ENCODE measurements at regions not wholly inside any gene's neighbourhood (a gene's known extent, or its start where the extent isn't known, plus 50 kb on each side); places are given as distances from the start of the nearest gene placed in this dataset.

GRCh38 chr1:37113285-37113997 lies 79.1 kb upstream of the GRIK3 start:
- POLR2A ChIA-PET: no interaction called here
- Mint-ChIP-seq H3K36me3 (no peaks in the 10 kb centered on the region), H3K4me3 (no peak overlapping the region), H3K27me3 (peaks cover 8% of the 10 kb centered on the region), H3K9me3 (no peaks in the 10 kb centered on the region), H3K27ac (no peak overlapping the region), H3K4me1 (no peaks in the 10 kb centered on the region)
- DNase-seq: no peak
- no peak for ATAC-seq (ENCODE audit: low read depth)

- POLR2A ChIA-PET: no interaction called here
- Mint-ChIP-seq H3K4me1 (no peaks in the 10 kb centered on the region), H3K27ac (no peak overlapping the region), H3K36me3 (no peaks in the 10 kb centered on the region), H3K9me3 (no peaks in the 10 kb centered on the region), H3K4me3 (no peak overlapping the region), H3K27me3 (peaks cover 4% of the 10 kb centered on the region)
- DNase-seq (no peak), ATAC-seq (ENCODE audit: low read depth) (no peak)
Observed at GRCh38 chr1:37118790-37119189, 84.5 kb upstream of the GRIK3 start.

- no peak overlapping the region for H3K4me3 Mint-ChIP-seq
- peaks cover 4% of the 10 kb centered on the region for H3K27me3 Mint-ChIP-seq
Observed at GRCh38 chr1:37120279-37120678, 86.0 kb upstream of the GRIK3 start.

GRCh38 chr1:37123276-37124115 lies 89.2 kb upstream of the GRIK3 start:
- POLR2A ChIA-PET: no interaction called here
- Mint-ChIP-seq H3K27me3 (peaks cover 4% of the 10 kb centered on the region), H3K27ac (no peak overlapping the region), H3K9me3 (no peaks in the 10 kb centered on the region), H3K36me3 (no peaks in the 10 kb centered on the region), H3K4me3 (no peak overlapping the region), H3K4me1 (no peaks in the 10 kb centered on the region)
- DNase-seq: no peak
- ATAC-seq (ENCODE audit: low read depth): no peak

More at GRCh38 chr1:37120279-37120678, 86.0 kb upstream of the GRIK3 start:
- Mint-ChIP-seq H3K27ac (no peak overlapping the region), H3K9me3 (no peaks in the 10 kb centered on the region), H3K36me3 (no peaks in the 10 kb centered on the region), H3K4me1 (no peaks in the 10 kb centered on the region)
- ATAC-seq (ENCODE audit: low read depth): no peak
- no peak for DNase-seq
- POLR2A ChIA-PET: no interaction called here

GRCh38 chr1:37124501-37124900 lies 90.2 kb upstream of the GRIK3 start:
- Mint-ChIP-seq H3K9me3 (no peaks in the 10 kb centered on the region), H3K27me3 (peaks cover 4% of the 10 kb centered on the region), H3K36me3 (no peaks in the 10 kb centered on the region), H3K4me3 (no peak overlapping the region), H3K27ac (no peak overlapping the region), H3K4me1 (no peaks in the 10 kb centered on the region)
- DNase-seq: no peak
- no peak for ATAC-seq (ENCODE audit: low read depth)
- POLR2A ChIA-PET: no interaction called here

- peaks cover 4% of the 10 kb centered on the region for H3K27me3 Mint-ChIP-seq
- no peaks in the 10 kb centered on the region for H3K36me3 Mint-ChIP-seq
- no peak for DNase-seq
- H3K9me3 Mint-ChIP-seq: no peaks in the 10 kb centered on the region
- H3K4me1 Mint-ChIP-seq: no peaks in the 10 kb centered on the region
- no peak overlapping the region for H3K27ac Mint-ChIP-seq
- POLR2A ChIA-PET: no interaction called here
- no peak overlapping the region for H3K4me3 Mint-ChIP-seq
- ATAC-seq (ENCODE audit: low read depth): no peak
Observed at GRCh38 chr1:37125295-37125694, 91.0 kb upstream of the GRIK3 start.

GRCh38 chr1:37127254-37127748 lies 93.0 kb upstream of the GRIK3 start:
- DNase-seq (no peak), ATAC-seq (ENCODE audit: low read depth) (no peak)
- POLR2A ChIA-PET: no interaction called here
- Mint-ChIP-seq H3K36me3 (no peaks in the 10 kb centered on the region), H3K27ac (no peak overlapping the region), H3K4me3 (no peak overlapping the region), H3K27me3 (peaks cover 2% of the 10 kb centered on the region), H3K4me1 (no peaks in the 10 kb centered on the region), H3K9me3 (no peaks in the 10 kb centered on the region)

GRCh38 chr1:37128091-37128490 lies 93.8 kb upstream of the GRIK3 start:
- POLR2A ChIA-PET: no interaction called here
- H3K27me3 Mint-ChIP-seq: peaks cover 2% of the 10 kb centered on the region

GRCh38 chr1:37130221-37130948 lies 96.1 kb upstream of the GRIK3 start:
- Mint-ChIP-seq H3K4me1 (no peaks in the 10 kb centered on the region), H3K27ac (no peak overlapping the region), H3K9me3 (no peaks in the 10 kb centered on the region), H3K27me3 (peaks cover 2% of the 10 kb centered on the region), H3K36me3 (no peaks in the 10 kb centered on the region), H3K4me3 (no peak overlapping the region)
- POLR2A ChIA-PET: no interaction called here
- ATAC-seq (ENCODE audit: low read depth) (no peak), DNase-seq (no peak)

More at GRCh38 chr1:37128091-37128490, 93.8 kb upstream of the GRIK3 start:
- DNase-seq: no peak
- Mint-ChIP-seq H3K36me3 (no peaks in the 10 kb centered on the region), H3K9me3 (no peaks in the 10 kb centered on the region), H3K4me1 (no peaks in the 10 kb centered on the region), H3K27ac (no peak overlapping the region), H3K4me3 (no peak overlapping the region)
- no peak for ATAC-seq (ENCODE audit: low read depth)

- POLR2A ChIA-PET: no interaction called here
- peaks cover 2% of the 10 kb centered on the region for H3K27me3 Mint-ChIP-seq
- no peaks in the 10 kb centered on the region for H3K36me3 Mint-ChIP-seq
- no peaks in the 10 kb centered on the region for H3K9me3 Mint-ChIP-seq
- H3K4me1 Mint-ChIP-seq: no peaks in the 10 kb centered on the region
- H3K27ac Mint-ChIP-seq: no peak overlapping the region
- DNase-seq (no peak), ATAC-seq (ENCODE audit: low read depth) (no peak)
- H3K4me3 Mint-ChIP-seq: no peak overlapping the region
Observed at GRCh38 chr1:37131281-37131680, 97.0 kb upstream of the GRIK3 start.

GRCh38 chr1:37133276-37134145 lies 99.2 kb upstream of the GRIK3 start:
- POLR2A ChIA-PET: no interaction called here
- Mint-ChIP-seq H3K4me1 (no peaks in the 10 kb centered on the region), H3K27ac (no peak overlapping the region), H3K36me3 (no peaks in the 10 kb centered on the region), H3K27me3 (peaks cover 2% of the 10 kb centered on the region), H3K9me3 (no peaks in the 10 kb centered on the region), H3K4me3 (no peak overlapping the region)
- DNase-seq (no peak), ATAC-seq (ENCODE audit: low read depth) (no peak)

GRCh38 chr1:37134599-37134998 lies 100.3 kb upstream of the GRIK3 start:
- no peaks in the 10 kb centered on the region for H3K4me1 Mint-ChIP-seq
- POLR2A ChIA-PET: no interaction called here
- H3K4me3 Mint-ChIP-seq: no peak overlapping the region
- ATAC-seq (ENCODE audit: low read depth): no peak
- no peaks in the 10 kb centered on the region for H3K9me3 Mint-ChIP-seq
- H3K27me3 Mint-ChIP-seq: peaks cover 2% of the 10 kb centered on the region
- no peak for DNase-seq
- H3K27ac Mint-ChIP-seq: no peak overlapping the region
- no peaks in the 10 kb centered on the region for H3K36me3 Mint-ChIP-seq

- no peak for DNase-seq
- no peak overlapping the region for H3K27ac Mint-ChIP-seq
- POLR2A ChIA-PET: no interaction called here
- no peak for ATAC-seq (ENCODE audit: low read depth)
- no peaks in the 10 kb centered on the region for H3K9me3 Mint-ChIP-seq
- H3K4me1 Mint-ChIP-seq: no peaks in the 10 kb centered on the region
- peaks cover 2% of the 10 kb centered on the region for H3K27me3 Mint-ChIP-seq
- H3K4me3 Mint-ChIP-seq: no peak overlapping the region
- H3K36me3 Mint-ChIP-seq: no peaks in the 10 kb centered on the region
Observed at GRCh38 chr1:37135032-37135431, 100.7 kb upstream of the GRIK3 start.

All from activated naive CD8-positive, alpha-beta T cell treated with anti-CD3 and anti-CD28 coated beads, Interleukin-2, amount 10 ng/mL, durations not matched to agents 7 days and 5 days (primary cell).